GM19238 (cell line): ENCODE measurements at regions not wholly inside any gene's neighbourhood (a gene's known extent, or its start where the extent isn't known, plus 50 kb on each side); places are given as distances from the start of the nearest gene placed in this dataset.

Experiments
- DNase-seq: peaks from one replicate; pipeline ENCODE4 v3.0.0; 2011; ENCODE audit warnings: low spot score; ENCODE audit not compliant: insufficient read length

GRCh38 chr16:16782153-16782552 lies 403.2 kb downstream of the NPIPA7 start:
- no peak for DNase-seq

GRCh38 chr16:16788004-16788403 lies 409.1 kb downstream of the NPIPA7 start:
- no peak for DNase-seq

- no peak for DNase-seq
Measured at GRCh38 chr16:16790597-16790996, 411.7 kb downstream of the NPIPA7 start.

GRCh38 chr16:16791051-16791450 lies 412.1 kb downstream of the NPIPA7 start:
- DNase-seq: no peak

- DNase-seq: no peak
Measured at GRCh38 chr16:16797239-16797638, 418.3 kb downstream of the NPIPA7 start.

- no peak for DNase-seq
Measured at GRCh38 chr16:16798504-16798903, 419.6 kb downstream of the NPIPA7 start.

- DNase-seq: no peak
Measured at GRCh38 chr16:16805809-16806208, 426.9 kb downstream of the NPIPA7 start.

DNA sequence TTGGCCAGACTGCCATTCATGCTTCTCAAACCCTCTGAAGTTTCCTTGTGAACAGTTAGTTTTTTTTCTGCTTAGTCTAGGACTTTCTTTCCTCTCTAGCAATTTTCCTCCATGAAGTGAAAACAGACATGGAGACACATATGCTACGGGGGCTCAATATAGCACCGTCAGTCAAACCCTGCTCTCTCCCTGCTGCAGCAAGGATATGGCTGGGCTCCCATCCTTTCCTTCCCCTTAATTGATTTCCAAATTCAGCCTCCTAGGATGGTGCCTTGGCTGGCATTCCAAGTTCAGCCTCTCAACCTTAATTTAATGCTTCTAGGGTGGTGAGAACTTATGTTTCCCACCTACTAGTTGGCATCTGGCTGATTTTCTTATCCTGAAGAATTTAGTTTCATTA lies 436.7 kb downstream of the NPIPA7 start:
- no peak for DNase-seq

GRCh38 chr16:16817196-16817595 lies 438.3 kb downstream of the NPIPA7 start:
- no peak for DNase-seq

DNA sequence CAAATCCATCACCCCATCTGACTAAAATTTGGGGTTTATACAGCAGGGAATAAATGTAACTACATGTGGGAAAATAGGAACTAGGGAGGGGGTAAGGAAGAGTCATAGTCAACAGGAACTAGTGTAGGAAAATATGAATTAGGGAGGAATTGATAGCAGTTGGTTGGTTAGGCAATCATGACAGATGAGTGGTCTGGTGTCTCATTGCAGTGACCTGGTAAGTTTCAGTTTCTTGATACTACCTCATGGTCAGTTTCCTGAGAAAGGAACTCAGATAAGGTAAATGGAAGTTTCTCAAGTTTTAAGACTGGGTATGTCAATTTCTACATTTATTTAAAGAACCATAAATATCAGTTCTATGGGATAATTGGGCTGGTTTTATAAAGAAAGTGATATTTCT lies 442.3 kb downstream of the NPIPA7 start:
- DNase-seq: no peak

DNA sequence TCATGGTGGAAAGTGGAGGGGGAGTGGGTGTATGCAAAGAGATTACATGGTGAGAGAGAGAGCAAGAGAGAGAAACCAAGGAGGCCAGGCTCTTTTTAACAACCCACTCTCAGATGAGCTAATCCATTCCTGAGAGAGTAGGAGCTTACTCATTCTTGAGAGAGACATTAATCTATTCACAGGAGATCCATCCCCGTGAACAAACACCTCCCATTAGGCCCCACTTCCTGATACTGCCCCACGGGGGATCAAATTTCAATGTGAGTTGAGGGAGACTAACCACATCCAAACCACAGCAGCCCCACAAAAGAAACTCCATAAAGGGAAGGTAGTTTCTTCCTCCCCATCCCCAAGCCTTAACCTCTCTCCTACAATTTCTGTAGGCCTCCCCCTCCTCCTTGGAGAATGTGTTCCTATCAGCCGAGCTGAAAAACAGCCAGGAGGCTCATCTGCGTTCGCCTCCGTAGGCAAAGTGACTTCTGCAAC lies 450.0 kb downstream of the NPIPA7 start:
- no peak for DNase-seq

DNA sequence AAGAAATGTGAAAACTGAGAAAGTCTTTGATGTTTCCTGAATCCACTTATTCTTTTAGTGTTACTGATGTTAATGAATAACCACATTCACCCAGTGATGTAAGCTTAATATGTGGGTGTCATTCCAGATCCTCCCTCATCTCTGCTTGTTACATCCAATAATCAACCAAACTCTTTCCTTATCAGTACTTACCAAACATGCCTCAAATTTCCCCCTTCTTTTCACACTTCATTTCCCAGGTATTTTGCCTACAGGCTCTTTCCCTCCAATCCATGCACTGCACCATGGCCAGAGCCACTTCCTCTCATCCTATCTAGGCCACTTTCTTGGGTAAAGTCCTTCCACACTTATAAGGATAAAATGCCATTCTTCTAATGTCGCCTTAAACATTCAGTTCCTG lies 451.5 kb downstream of the NPIPA7 start:
- DNase-seq: no peak

DNA sequence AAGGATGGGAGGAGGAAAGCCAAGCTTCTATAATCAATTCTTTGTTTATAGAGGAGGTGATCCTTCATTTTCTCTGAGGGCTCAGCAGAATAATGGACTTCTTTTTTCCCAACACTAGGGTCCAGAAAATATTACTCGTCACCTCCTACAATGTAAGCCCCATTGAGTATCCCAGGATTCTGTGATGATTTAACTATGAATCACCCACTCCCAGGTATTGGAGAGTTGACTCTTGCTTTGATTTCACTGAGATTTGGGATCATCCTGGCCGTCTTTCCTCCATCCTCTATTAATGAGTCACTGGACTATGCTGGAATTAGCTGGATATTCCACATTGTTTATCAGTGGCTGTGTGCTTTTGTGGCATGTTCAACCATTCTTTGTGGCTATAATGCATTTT lies 452.0 kb downstream of the NPIPA7 start:
- DNase-seq: no peak

- no peak for DNase-seq
Measured at GRCh38 chr16:16833165-16833564, 454.2 kb downstream of the NPIPA7 start.

- DNase-seq: no peak
Measured at GRCh38 chr16:16850274-16850673, 471.3 kb downstream of the NPIPA7 start.

DNA sequence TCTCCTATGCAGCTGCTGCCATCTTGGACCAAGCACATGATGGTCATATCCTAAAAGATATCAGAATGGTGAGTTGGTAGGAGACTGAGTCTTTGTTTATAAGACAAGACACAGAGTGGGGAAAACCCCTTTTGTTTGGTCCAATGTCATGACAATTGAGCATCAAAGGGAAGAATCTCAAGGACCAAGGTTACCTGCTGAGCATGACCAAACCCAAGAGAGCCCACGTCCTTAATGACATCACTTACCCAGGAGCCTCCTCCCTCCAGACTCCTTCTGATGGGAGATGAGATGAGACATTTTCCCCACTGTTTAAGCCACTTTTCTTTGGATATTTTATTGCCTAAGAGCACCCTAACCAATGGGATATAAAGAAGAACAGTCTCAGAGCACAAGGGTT lies 478.1 kb downstream of the NPIPA7 start:
- DNase-seq: no peak

DNA sequence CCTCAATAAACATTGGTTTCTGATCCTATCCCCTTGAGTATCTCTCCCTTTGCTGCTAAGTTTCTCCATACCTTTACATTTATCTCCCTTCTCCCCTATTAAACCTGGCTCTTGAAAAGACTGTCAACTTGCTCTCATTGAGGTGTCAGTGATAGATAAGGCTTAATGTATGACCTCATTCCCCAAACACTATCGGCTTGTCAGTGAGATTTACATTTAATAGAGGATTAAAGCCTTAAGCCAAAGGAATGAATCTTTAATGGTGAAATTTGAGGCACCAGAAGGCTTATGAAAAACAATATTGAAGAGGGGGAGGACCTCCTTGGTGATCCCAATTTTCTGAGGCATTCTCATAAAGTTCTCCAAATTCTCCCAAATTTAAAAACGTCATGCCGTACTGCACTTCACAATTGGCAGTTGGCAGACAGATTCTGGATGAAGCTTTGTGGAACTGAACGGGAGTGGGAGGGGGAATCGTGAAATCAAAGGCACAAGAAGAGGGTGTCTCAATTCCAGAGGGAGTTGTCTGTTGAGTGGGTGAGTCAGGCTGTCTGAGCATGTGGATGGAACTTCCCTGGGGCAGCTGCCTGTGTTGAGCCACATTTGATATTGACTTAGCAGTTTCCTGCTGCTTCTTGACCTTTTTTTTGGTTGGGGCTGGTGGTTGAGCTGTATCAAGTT lies 478.8 kb downstream of the NPIPA7 start:
- no peak for DNase-seq

DNA sequence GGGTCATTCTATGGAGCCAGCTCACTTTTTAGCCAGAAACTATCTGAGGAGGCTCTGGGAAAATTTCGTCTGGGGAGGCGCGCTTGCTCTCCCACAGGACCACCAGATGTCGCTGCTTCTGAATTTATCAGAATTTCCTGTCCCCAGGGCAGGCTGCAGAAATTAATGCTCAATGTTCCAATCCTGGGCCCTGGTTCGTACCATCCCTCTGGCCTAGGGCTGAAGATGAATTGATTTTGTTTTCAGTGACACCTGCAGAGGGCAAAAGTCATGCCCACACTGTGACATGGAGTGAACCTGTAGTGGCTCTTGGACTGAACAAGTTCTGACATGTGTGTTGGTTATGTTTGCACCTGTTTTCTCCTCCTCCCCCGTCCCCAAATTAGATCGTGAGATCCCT lies 482.6 kb downstream of the NPIPA7 start:
- DNase-seq: peak; percentile 42

DNA sequence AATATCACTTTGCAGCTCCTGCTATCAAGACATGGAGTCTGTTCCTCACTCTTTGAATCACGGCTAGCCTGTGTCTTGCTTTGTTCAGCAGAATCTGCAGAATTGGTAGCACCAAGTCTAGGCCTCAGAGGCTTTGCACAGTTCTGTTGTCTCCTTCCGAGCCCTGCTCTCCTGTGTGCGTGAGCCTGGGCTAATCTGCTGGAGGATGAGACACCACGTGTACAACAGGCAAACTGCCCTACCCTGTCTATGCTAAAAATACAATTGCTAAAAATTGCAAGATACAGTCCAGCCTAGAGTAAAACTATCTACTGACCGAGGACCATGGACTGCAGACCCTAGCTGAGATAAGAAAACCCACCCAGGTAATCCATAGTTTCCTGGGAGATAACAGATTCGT lies 484.7 kb downstream of the NPIPA7 start:
- no peak for DNase-seq

DNA sequence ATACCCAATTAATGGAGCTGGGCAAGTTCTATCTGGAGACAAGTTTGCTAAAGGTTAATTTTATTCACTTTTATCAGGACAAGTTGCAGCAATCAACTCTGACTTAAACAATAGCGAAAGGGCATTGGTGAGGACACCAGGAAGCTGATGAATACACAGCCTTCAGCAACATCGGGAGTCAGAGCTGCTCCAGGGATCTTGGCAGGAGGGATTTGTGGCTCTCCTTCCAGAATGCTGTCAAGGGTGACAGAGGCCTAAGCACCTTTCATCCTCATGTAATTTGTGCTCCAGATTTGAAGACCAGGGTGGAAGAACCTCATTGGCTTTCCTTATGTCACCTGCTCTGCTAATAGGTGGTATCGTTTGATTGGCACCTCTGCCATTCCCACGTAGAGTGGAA lies 485.6 kb downstream of the NPIPA7 start:
- no peak for DNase-seq

- no peak for DNase-seq
Measured at GRCh38 chr16:16865374-16865773, 486.4 kb downstream of the NPIPA7 start.

GRCh38 chr16:16867973-16868372 lies 489.0 kb downstream of the NPIPA7 start:
- no peak for DNase-seq

DNA sequence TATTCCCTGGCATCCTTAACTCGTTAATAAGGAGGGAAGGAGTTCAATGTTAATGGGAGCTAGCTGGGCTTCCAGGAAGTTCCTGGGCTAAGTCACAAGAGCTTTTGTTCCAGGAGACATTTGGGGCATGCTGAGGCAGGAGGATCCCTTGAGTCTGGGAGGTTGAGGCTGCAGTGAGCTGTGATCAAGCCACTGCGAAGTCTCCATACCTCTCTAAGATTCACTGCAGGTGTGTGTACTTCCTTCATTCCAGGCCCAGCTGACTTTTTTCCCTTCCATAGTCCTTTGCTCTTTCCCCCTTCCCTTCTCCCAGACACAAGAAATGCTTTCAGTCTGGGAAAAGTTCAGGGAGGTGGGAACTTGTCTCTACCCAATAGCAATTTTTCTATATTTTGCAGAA lies 489.8 kb downstream of the NPIPA7 start:
- no peak for DNase-seq

DNA sequence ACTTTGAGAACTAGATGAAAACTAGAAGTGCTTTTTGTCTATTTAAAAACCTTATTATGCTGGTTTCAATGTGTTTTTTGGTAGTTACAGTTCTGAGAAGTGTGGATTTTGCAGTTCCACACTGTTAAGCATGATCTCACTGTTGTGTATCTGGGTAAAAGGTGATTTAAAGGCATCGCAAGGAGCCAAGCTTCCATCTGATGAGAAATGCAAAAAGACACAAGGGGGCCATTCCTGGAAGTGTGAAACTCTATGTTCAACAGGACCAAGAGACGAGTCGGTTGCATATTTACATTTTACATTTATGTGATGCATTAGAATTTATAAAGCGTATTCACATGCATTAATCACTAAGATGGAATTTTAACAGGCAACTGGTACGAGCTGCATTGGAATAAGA lies 490.8 kb downstream of the NPIPA7 start:
- no peak for DNase-seq
